Fibroblast of skin of left quadriceps (primary cell): ENCODE measurements at regions not wholly inside any gene's neighbourhood (a gene's known extent, or its start where the extent isn't known, plus 50 kb on each side); places are given as distances from the start of the nearest gene placed in this dataset.
A peak's percentile ranks its signal among the peaks of the same experiment; 100 is the strongest.
"Not testable (repeated sequence)": the region's sequence is repeated elsewhere in the genome, so short reads cannot be mapped to it uniquely, and the experiment has no call there.

Source experiments
- DNase-seq, 2 experiments: peaks; one replicate each; pipeline ENCODE4 v3.0.0-alpha.2; 2013; ENCODE audit warnings: low read depth in 2 of 2

- DNase-seq: peak; percentile 46 to 52
Measured at GRCh38 chr16:73125850-73126524, 78.1 kb upstream of the ZFHX3 start.

- DNase-seq: no peak
Measured at GRCh38 chr16:73124665-73125375, 76.9 kb upstream of the ZFHX3 start.

GRCh38 chr16:73124097-73124652 is 76.2 kb upstream of the ZFHX3 start:
- DNase-seq: no peak

- no peak for DNase-seq
Measured at GRCh38 chr16:73122604-73123391, 74.9 kb upstream of the ZFHX3 start.

GRCh38 chr16:73116576-73116975 is 68.6 kb upstream of the ZFHX3 start:
- no peak for DNase-seq

GRCh38 chr16:73113336-73113735 is 65.4 kb upstream of the ZFHX3 start:
- DNase-seq: no peak

- DNase-seq: no peak
Measured at GRCh38 chr16:73108195-73108963, 60.5 kb upstream of the ZFHX3 start.

- no peak for DNase-seq
Measured at GRCh38 chr16:73107371-73107770, 59.4 kb upstream of the ZFHX3 start.

- no peak for DNase-seq
Measured at GRCh38 chr16:73106329-73107034, 58.6 kb upstream of the ZFHX3 start.

- no peak for DNase-seq
Measured at GRCh38 chr16:73101568-73101967, 53.6 kb upstream of the ZFHX3 start.

GRCh38 chr16:73099601-73100000 is 51.7 kb upstream of the ZFHX3 start:
- DNase-seq: not testable (repeated sequence)
